GM23248 (cell line): ENCODE measurements at regions not wholly inside any gene's neighbourhood (a gene's known extent, or its start where the extent isn't known, plus 50 kb on each side); places are given as distances from the start of the nearest gene placed in this dataset.
"Not testable (repeated sequence)": the region's sequence is repeated elsewhere in the genome, so short reads cannot be mapped to it uniquely, and the experiment has no call there.

Source experiments
- DNase-seq: peaks from one replicate; pipeline ENCODE4 v3.0.0-alpha.2; 2015
- H2AFZ ChIP-seq: fragments of 200-600 bp; sonication (generic); 2 replicates; pipeline ENCODE4 v1.6.1; 2016; ENCODE audit warnings: antibody characterized with exemption
- H3F3A ChIP-seq: fragments of 200-600 bp; sonication (generic); 2 replicates; pipeline ENCODE4 v1.6.1; 2016; ENCODE audit warnings: mild to moderate bottlenecking, antibody characterized with exemption, mixed run types; ENCODE audit not compliant: insufficient read depth
- H3K27ac ChIP-seq: fragments of 200-600 bp; sonication (generic); 2 replicates; pipeline ENCODE4 v1.5.1; 2016; ENCODE audit warnings: mild to moderate bottlenecking
- H3K27me3 ChIP-seq: fragments of 200-600 bp; sonication (generic); replicated peaks from 2 replicates; pipeline ENCODE4 v1.6.1; 2016; ENCODE audit warnings: mild to moderate bottlenecking; ENCODE audit not compliant: insufficient read depth
- H3K36me3 ChIP-seq: fragments of 200-600 bp; sonication (generic); 2 replicates; pipeline ENCODE4 v1.6.1; 2016; ENCODE audit warnings: low read depth, mild to moderate bottlenecking
- H3K4me1 ChIP-seq: fragments of 200-600 bp; sonication (generic); 2 replicates; pipeline ENCODE4 v1.6.1; 2016; ENCODE audit warnings: mild to moderate bottlenecking; ENCODE audit not compliant: insufficient read depth
- H3K4me2 ChIP-seq: fragments of 200-600 bp; sonication (generic); one replicate; pipeline ENCODE4 v1.6.1; 2016; ENCODE audit warnings: mild to moderate bottlenecking; ENCODE audit not compliant: unreplicated experiment
- H3K4me3 ChIP-seq: fragments of 200-600 bp; sonication (generic); 2 replicates; pipeline ENCODE4 v1.5.1; 2016; ENCODE audit warnings: mild to moderate bottlenecking
- H3K79me2 ChIP-seq: fragments of 200-600 bp; sonication (generic); 2 replicates; pipeline ENCODE4 v1.6.1; 2016; ENCODE audit warnings: mild to moderate bottlenecking; ENCODE audit not compliant: insufficient read depth
- H3K9ac ChIP-seq: fragments of 200-600 bp; sonication (generic); 2 replicates; pipeline ENCODE4 v1.6.1; 2016; ENCODE audit warnings: mild to moderate bottlenecking
- H3K9me2 ChIP-seq: fragments of 200-600 bp; sonication (generic); 2 replicates; pipeline ENCODE4 v1.6.1; 2016; ENCODE audit warnings: mixed run types, mild to moderate bottlenecking, moderate library complexity; ENCODE audit not compliant: insufficient read depth
- H3K9me3 ChIP-seq: fragments of 200-600 bp; sonication (generic); one replicate; pipeline ENCODE4 v1.6.1; 2017; ENCODE audit warnings: low read depth
- H4K20me1 ChIP-seq: fragments of 200-600 bp; sonication (generic); 2 replicates; pipeline ENCODE4 v1.6.0; 2016; ENCODE audit not compliant: insufficient read depth
- WGBS, 2 experiments: methylation state at CpG; one replicate each; pipeline ENCODE4 v1.1.6; 2015 to 2017; ENCODE audit warnings: low lambda C conversion rate in 2 of 2, low coverage in 1 of 2; ENCODE audit errors: missing lambda C conversion rate in 2 of 2; 5-methylcytosine and 5-hydroxymethylcytosine counted together
- in situ Hi-C: fragments of 300-500 bp; cut with MboI; formaldehyde crosslinking; loops from 2 replicates; pipeline ENCODE4 v1.15.0; 2020

GRCh38 chr15:30730633-30731032, 104.7 kb downstream of the ARHGAP11B start:
- H3K9ac ChIP-seq, result not testable (repeated sequence)

DNA sequence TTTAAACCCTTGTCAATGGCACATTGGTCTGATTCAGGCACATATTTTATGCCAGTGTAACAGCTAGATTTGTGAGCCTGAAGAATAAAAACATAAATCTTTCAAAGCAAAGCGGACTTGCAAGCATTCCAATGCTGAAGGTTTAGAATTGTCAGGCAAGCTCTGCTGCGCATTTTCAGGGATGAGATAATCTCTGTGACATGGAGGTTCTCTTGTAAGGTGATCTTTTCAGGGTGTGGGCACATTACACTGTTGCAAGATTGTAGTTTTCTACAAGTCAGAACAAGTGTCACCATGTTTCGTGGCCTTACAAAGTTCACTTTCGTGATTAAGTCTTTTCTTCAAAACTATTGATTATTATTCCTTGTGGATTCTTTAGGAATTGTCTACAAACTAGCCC, 106.2 kb downstream of the ARHGAP11B start:
- H3K9me2 ChIP-seq, H3F3A ChIP-seq, H3K9ac ChIP-seq, H4K20me1 ChIP-seq, H3K36me3 ChIP-seq, DNase-seq, H3K79me2 ChIP-seq, H3K4me2 ChIP-seq, H3K27ac ChIP-seq, H2AFZ ChIP-seq, in situ Hi-C loops, H3K9me3 ChIP-seq, H3K4me3 ChIP-seq, H3K27me3 ChIP-seq, H3K4me1 ChIP-seq: not testable (repeated sequence)
- WGBS, 2 experiments, result 98 to 99% methylated on average over 4 of the region's 4 CpGs

More at GRCh38 chr15:30730633-30731032, 104.7 kb downstream of the ARHGAP11B start:
- DNase-seq, in situ Hi-C loops, H3K4me2 ChIP-seq, H3K27ac ChIP-seq, H3K9me2 ChIP-seq, H4K20me1 ChIP-seq, H3K4me3 ChIP-seq, H3K79me2 ChIP-seq, H3K4me1 ChIP-seq, H3K27me3 ChIP-seq, H3K9me3 ChIP-seq, H3F3A ChIP-seq, H3K36me3 ChIP-seq, H2AFZ ChIP-seq: not testable (repeated sequence)
- 96 to 98% methylated on average over 3 of the region's 3 CpGs for WGBS, 2 experiments

DNA sequence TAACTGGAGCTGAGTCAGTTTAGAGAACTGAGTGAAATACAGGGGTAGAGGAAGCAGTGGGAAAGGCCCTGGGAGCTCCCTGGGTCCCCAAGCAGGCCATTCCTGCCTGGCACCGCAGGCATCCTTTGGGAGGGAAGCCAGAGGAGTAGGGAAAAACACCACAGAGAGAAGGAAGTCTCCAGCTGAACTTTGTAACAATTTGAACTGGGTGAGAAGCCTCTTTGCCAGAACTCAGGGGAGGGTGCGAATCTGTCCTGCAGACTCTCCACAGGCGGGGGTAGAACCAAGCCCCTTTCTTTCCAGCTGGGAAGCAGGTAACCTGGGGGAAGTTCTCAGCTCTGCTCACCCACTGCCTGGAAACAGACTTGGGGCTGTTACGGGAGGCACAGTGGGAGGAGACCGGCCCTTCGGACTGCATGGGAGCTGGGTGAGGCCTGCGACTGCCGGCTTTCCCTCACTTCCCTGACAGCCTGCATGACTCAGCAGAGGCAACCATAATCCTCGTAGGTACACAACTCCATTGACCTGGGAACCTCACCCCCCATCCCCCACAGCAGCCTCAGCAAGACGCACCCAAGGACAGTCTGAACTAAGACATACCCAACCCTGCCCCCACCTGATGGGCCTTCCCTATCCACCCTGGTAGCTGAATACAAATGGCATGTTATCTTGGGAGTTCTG, 110.1 kb downstream of the ARHGAP11B start:
- H3K36me3 ChIP-seq, H3K27me3 ChIP-seq, H3K79me2 ChIP-seq, H3K9ac ChIP-seq, H3K4me3 ChIP-seq, H3K4me1 ChIP-seq, H3F3A ChIP-seq, H4K20me1 ChIP-seq, H3K4me2 ChIP-seq, H3K9me2 ChIP-seq, H3K27ac ChIP-seq, H2AFZ ChIP-seq, H3K9me3 ChIP-seq, DNase-seq, in situ Hi-C loops: not testable (repeated sequence)
- WGBS, 2 experiments, result 96% methylated on average over 10 of the region's 10 CpGs

- not testable (repeated sequence) for H3F3A ChIP-seq
- DNase-seq, result peak; percentile 30
- WGBS, 2 experiments, result 95 to 96% methylated on average over 3 of the region's 3 CpGs
Measured at GRCh38 chr15:30742796-30743195, 116.9 kb downstream of the ARHGAP11B start.

DNA sequence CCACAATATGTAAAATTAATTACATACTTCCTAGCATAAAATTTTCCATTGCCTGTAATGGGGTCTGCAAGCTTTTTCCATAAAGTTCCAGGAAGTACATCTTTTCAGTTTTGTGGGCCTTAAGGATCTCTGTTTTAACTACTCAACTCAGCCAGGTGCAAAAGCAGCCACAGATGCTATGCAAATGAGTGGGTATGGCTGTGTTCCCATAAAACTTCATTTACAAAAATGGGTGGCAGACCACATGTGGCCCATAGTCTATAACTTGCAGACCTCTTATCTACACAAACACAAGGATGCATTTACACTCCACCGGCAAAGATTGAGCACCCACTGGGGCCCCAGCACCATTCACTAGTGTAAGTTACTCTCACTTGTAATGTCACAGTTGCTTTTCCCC, 123.1 kb downstream of the ARHGAP11B start:
- H3K27me3 ChIP-seq, H3K4me2 ChIP-seq, H3K4me3 ChIP-seq, H3K9me2 ChIP-seq, in situ Hi-C loops, H3K9ac ChIP-seq, H3K79me2 ChIP-seq, H3K27ac ChIP-seq, H3K9me3 ChIP-seq, H2AFZ ChIP-seq, H3K4me1 ChIP-seq, H3F3A ChIP-seq, DNase-seq, H4K20me1 ChIP-seq, H3K36me3 ChIP-seq: not testable (repeated sequence)
- WGBS, 2 experiments, result 36 to 60% methylated on average over 1 of the region's 1 CpG

More at GRCh38 chr15:30742796-30743195, 116.9 kb downstream of the ARHGAP11B start:
- H3K4me2 ChIP-seq, H3K36me3 ChIP-seq, H3K4me3 ChIP-seq, H3K9ac ChIP-seq, H3K27ac ChIP-seq, H3K27me3 ChIP-seq, H4K20me1 ChIP-seq, H3K9me2 ChIP-seq, H3K79me2 ChIP-seq, in situ Hi-C loops, H3K9me3 ChIP-seq, H2AFZ ChIP-seq, H3K4me1 ChIP-seq: not testable (repeated sequence)

GRCh38 chr15:30755036-30755687, 129.2 kb downstream of the ARHGAP11B start:
- H3F3A ChIP-seq, H3K27me3 ChIP-seq, in situ Hi-C loops, H3K4me3 ChIP-seq, H3K9ac ChIP-seq, H2AFZ ChIP-seq, H3K9me2 ChIP-seq, H4K20me1 ChIP-seq, H3K36me3 ChIP-seq, H3K4me2 ChIP-seq, H3K9me3 ChIP-seq, H3K4me1 ChIP-seq, H3K79me2 ChIP-seq, H3K27ac ChIP-seq, DNase-seq: not testable (repeated sequence)
- WGBS, 2 experiments, result 0 to 3% methylated on average over 4 of the region's 7 CpGs

GRCh38 chr15:30760633-30761032, 134.7 kb downstream of the ARHGAP11B start:
- 84 to 92% methylated on average over 4 to 5 of the region's 5 CpGs for WGBS, 2 experiments
- H4K20me1 ChIP-seq, in situ Hi-C loops, H3K27ac ChIP-seq, DNase-seq, H3K9me3 ChIP-seq, H2AFZ ChIP-seq, H3K4me1 ChIP-seq, H3K27me3 ChIP-seq, H3K36me3 ChIP-seq, H3F3A ChIP-seq, H3K79me2 ChIP-seq, H3K4me2 ChIP-seq, H3K9ac ChIP-seq, H3K4me3 ChIP-seq, H3K9me2 ChIP-seq: not testable (repeated sequence)
